ENCODE measurements at regions not wholly inside any gene's neighbourhood (a gene's known extent, or its start where the extent isn't known, plus 50 kb on each side); places are given as distances from the start of the nearest gene placed in this dataset.
"Not testable (repeated sequence)": the region's sequence is repeated elsewhere in the genome, so short reads cannot be mapped to it uniquely, and the experiment has no call there.

DNA sequence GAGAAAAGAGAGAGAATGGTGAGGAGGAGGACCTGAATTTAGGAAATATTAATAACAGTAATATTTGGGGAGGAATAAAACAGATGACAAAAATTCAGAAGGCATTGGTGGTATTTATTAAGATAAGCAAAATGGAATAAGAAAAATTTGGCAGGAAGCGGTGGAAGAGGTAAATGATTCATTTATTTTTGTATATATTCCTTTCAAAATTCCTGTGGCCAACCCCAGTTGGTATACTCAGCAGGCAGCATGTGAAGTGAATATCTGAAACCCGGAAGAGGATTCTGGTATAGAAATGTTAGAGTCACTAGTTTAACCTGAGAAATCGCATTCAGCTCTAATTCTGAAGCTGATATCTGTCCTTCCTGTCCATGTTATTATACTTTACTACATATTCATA is 792.0 kb downstream of the KCNJ2 start:
- no peak for DNase-seq

DNA sequence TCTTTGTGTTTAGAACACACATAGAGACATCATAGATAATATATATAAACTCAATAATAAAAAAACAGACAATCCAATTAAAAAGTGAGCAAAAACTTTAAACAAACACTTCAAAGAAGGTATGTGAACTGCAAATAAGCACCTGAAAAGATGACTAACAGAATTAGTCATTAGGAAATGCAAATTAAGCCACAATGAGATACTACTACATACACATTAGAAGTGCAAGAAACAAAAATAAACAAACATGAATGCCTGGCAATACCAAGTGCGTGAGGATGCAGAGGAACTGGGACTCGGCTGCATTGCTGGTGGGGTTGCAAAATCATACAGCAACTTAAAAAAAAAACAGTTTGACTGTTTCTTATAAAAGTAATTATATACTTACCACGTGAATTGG is 799.0 kb downstream of the KCNJ2 start:
- no peak for DNase-seq

DNA sequence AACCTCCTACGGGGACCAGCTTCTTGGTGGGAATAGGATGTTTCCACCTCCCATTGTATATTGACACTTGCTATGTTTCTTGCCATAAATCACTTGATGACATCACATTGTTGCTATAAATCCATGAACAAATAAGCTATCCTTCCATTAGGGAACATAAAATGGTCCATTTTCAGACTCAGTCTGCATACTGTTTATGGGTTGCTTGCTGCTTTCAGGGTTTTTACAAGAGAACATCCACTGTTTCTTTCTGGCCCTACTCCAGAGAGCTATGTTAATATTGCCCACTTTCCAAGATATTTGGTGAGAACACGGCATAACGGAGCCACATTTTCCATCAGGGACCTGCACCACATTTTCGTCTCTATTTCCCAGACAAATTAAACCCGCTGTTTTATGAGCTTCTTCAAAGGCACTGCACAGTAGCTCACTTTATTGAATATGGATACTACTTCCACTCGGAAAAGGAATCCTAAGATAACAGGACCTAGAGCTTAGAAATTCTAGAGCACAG is 800.2 kb downstream of the KCNJ2 start:
- DNase-seq = no peak

DNA sequence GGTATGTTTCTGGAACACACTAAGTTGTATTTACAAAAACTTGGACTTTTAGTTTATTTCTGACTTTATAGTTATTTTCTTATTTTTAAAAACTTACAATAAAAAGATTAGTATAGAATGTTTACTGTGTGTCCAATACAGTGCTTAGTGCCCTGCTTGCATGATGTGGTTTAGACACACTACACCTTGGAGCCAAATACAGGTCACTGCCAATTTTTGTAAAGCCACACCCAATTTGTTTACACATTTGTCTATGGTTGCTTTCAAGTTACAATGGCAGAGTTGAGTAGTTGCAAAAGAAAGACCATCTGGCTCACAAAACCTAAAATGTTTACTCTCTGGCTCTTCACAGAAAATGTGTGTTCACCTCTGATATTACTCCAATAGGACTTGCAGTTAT is 807.1 kb downstream of the KCNJ2 start:
- DNase-seq = no peak

DNA sequence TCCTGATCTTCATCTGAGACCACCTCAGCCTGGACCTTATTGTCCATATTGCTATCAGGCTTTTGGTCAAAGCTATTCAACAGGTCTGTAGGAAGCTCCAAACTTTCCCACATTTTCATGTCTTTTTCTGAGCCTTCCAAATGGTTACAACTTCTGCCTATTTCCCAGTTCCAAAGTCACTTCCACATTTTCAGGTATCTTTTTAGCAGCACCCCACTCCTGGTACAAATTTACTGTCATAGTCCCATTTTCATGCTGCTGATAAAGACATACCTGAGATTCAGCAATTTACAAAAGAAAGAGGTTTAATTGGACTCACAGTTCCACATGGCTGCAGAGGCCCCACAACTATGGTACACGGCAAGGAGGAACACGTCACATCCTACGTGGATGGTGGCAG is 815.5 kb downstream of the KCNJ2 start:
- DNase-seq = no peak

DNA sequence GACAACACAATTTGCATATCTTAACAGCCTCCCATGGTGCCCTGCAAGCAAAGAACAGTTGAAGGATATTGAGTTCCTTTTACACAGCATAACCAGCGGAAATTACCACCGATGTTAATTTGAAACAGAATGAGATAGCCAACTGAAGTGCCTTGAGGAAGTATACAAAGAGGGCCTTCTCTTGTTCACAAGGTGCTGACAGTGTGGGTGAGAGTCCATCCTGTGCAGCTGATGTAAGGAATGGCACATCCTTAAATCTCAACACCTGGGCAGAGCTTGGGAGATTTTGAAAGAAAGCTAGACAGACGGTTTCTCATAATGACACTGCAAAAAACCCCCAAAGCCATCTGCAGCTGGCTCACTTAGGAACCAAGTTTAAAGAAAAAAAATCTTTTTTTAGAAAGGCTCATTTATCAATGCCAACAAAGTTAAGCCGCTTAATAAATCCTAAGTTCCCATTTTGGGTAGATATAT is 818.6 kb downstream of the KCNJ2 start:
- no peak for DNase-seq

DNA sequence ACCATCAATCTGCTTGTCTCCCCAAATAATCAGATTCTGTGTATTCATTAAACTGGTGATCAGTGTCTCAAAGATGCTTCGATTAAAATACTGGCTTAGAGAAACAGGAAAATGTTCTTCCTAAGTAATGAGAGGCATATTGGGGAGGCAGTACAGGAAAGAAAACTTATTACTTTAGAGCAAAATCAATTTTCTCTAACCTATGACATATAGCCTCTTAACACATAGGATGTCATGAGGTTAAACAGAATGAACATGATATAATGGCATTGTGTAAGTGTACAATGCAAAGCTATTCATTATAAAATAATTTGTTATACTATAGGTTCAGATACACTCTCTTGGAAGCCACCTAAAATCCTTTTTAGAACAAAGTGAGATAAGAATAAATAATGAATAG is 819.3 kb downstream of the KCNJ2 start:
- no peak for DNase-seq

DNA sequence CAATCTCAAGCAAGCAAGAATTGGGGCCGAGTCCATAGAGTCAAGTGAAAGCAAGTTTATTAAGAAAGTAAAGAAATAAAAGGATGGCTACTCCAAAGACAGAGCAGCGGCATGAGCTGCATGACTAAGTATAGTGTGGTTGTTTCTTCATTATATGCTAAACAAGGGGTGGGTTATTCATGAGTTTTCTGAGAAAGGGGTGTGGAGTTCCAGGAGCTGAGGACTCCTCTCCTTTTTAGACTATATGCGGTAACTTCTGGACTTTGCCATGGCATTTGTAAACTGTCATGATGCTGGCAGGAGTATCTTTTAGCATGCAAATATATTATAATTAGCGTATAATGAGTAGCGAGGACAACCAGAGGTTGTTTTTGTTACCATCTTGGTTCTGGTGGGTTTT is 819.9 kb downstream of the KCNJ2 start:
- no peak for DNase-seq

DNA sequence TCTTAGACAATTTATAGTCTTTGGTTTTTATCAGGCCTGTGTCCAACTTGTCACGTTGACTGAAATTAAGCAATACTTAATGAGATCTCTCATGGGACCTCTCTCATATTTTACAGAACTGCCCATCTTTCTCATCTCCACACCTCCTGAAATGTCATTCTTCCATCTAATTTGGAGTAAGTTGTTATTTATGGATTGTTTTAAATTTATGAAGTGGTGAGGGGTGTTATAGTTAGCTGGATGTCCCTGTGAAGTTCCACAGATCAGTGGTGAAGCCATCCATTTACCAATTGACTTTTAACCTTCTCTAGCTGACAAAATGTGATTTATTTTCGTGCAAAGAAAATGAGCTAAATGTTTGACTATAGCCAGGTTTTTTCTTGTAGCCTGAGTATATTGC is 824.9 kb downstream of the KCNJ2 start:
- no peak for DNase-seq

DNA sequence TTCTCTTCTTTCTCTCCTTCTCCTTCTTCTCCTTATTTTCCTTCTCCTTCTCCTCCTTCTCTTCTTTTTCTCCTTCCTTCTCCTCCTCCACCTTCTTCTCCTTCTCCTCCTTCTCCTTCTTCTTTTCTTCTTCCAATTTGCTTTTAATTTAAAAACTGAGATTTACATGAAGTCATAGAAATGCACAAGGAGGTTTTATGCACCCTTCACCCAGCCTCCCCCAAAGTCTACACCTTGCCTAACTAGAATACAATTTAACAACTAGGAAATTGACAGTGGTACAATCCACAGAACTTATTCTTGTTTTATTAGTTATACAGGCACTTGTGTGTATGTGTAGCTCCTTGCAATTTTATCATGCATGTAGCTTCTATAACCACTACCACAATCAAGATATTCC is 826.7 kb downstream of the KCNJ2 start:
- DNase-seq = no peak

DNA sequence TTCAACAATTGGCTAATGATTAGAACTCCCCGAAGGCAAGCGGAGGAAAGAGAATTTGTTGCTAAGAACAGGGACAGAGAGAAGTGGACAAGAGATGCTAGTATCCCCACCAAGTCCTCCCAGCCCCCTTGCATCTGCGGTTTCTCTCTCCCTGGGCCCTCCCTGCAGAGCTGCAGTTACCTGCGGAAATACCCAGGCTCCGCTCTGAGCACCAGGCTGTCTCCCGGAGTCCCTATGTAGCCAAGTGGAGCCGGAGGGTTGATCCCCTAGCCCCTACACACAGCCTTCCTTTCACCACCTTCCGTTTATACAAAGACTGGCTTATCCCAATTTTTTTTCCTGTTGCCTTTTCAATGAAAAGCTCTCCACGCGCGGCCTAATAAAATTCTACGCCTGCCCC is 834.4 kb downstream of the KCNJ2 start:
- DNase-seq = no peak

DNA sequence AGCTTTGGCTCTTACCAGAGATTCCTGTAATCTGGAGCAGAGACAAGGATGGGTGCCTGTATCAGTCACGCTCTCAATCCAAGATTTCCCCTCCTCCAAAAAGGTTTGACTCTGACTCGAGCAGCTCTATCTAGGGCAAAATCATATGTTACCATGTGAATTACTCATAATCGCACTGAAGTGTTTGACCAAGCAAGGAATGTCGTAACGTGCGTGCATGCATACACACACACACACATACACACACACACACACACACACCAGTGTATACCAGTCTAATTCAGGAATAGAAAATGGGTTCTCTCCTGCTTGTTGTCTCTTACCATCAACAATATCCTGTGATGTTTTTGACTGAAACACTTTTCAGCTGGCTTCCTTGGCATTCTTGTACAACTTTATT is 835.1 kb downstream of the KCNJ2 start:
- DNase-seq = no peak

DNA sequence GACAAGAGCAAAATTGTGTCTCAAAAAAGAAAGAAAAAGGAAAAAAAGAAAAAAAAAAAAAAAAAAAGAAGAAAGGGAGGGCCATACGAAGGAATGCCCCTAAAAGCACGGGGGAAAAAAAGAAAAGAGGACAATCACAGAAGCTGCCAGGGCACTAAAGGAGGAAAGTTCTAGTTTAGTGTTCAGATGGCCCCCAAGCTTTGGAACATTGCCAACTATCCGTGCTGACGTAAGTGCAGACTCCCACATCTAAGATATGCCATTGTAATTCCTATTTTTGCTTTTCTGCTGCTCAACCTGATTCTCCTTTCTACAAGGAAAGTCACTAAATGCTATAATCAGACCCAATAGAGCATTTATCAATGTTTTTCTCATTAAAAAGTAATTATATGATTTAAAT is 842.1 kb downstream of the KCNJ2 start:
- DNase-seq = no peak

DNA sequence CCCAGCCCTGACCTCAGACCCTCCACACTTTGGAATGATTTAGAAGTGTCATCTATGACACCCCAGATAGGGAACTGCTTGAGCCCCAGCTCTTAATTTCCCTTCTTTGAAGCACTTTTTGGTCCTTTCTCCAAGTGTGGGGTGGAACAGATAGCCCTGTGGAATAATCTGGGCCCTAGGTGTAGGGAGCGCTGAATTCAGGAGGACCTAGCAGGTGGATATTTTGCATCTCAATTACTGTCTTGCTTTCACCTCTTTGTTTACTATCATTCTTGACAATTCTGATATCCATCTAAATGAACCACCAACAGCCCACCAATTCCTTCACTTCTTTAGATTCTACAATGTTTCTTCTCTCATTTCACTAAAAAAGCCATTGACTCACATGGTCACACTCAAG is 850.4 kb downstream of the KCNJ2 start:
- no peak for DNase-seq

DNA sequence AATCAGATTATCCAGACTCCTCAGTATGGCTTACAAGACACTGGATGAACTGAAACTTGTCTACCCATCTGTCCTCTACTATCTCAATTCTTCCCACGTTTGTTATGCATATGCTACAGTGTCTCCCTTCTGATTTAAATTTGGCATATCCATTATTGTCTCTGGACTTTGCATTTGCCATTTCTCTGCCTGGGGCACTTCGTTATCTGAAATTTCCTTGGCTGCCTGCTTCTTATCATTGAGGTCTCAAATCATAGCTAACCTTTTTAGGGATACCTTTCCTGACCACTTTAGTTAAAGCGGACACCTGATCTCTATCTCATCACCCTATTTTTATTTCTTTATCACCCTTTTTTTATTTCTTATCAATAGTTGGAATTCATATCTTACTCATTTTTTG is 853.4 kb downstream of the KCNJ2 start:
- DNase-seq = no peak

DNA sequence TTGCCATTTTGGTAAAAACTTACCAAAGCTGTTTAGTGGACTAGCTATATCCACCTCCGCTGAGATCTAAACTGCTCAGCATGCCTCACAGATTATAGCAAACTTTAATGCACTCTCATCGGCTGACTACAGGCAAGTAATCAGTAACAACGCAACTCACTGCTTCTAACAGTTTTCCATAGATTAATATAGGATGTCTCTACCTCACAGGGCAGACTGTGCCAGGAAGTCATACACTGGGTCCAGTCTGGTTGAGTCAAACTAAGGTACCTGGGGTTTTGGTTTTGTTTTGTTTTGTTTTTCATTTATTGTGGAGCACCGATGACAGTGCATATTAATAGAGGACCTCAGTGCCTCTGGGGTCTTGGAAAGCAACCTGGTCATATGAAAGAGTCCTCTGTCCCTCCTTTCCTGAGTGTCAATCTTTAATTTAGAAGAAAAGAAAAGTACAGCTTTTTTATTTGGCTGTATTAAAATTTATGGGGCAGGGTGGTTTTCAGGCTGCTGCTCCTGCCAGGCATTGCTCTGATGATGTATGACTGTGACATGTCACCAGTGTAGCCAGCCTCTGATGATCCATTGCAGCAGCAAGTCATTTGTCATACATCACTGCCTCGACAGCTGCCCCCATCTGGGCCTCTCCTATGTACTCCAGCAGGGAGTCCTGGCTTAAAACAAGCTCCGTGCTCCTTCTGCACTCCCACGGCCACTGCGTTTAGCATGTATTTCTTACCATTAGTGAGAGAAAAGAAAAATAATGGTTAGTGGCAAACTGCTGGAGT is 854.1 kb downstream of the KCNJ2 start:
- no peak for DNase-seq

DNA sequence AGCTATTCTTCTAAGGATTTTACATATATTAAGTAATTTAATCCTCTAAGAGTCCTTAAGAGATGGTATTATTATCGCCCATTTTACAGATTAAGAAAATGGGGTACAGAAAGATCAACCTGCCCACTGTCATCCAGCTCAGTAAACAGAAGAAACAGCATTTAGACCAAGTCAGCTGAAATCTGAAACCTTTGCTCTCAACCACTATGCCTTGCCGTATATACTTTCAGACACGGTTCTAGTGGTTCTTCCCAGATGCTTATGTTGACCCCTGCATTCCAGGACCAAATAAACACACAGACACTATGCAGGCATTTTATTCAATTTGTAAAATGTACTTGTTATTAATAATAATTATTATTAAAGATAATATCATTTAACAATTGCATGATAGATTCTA is 854.8 kb downstream of the KCNJ2 start:
- DNase-seq = no peak

DNA sequence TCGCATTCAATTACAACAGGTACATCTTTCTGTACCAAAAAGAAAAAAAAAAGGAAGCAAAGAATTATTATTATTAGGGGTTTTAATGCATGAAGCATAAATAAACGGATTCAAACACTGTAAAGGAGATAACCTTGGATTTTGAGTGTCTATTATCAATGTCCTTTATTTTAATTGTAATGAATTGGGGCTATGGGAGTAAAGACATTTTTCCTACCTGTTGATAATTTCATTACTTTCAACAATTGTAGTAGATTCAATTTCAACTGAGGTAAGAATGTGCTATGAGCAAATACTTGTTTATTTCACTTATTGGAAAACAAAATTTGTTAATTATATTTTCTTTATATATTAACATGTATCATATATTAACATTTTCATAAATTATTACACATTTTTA is 855.6 kb downstream of the KCNJ2 start:
- DNase-seq = no peak

DNA sequence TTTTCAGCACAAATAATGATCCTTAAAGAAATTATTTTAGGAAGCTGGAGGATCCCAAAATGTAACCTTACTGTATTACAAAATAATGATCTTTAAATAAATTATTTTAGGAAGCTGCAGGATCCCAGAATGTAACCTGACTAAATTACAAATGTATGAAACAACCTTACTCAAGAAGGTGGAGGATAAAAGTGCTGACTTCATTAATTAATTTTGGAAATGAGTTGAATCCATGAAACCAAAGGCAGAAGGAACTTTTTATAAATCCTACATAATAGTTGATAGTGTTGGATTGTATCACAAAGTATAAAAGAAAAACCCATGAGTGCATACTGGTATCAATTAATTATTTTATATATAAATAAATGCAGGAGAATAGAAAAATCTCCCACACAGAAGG is 859.9 kb downstream of the KCNJ2 start:
- DNase-seq = no peak

DNA sequence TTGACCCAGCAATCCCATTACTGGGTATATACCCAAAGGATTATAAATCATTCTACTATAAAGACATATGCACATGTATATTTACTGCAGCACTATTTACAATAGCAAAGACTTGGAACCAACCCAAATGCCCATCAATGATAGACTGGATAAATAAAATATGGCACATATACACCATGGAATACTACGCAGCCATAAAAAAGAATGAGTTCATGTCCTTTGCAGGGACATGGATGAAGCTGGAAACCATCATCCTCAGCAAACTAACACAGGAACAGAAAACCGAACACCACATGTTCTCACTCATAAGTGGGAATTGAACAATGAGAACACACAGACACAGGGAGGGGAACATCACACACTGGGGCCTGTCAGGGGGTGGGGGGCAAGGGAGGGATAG is 862.0 kb downstream of the KCNJ2 start:
- not testable (repeated sequence) for DNase-seq

DNA sequence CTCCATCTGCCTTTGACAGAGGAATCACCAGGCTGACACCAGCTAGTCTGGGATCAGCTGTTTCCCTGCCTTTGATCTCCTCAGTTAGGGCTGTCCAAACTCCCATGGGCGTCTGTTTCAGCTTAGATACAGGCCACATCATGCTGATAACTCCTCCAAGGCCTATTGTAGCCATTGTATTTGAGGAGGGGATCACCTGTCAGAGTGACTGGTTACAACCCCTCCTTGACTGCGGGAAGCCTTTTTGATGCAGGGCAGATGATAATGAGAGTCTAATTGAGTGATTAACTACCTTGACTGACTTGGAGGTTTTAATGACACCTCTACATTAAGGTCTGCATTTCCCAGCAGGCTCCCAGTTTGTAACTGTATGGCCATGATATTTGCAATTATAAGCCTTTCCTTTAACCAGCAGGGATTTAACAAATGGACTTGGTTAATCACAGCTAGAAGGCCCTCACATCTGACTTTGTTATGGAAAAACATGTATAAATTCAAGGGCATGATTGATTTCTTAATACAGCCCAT is 863.5 kb downstream of the KCNJ2 start:
- DNase-seq = no peak

DNA sequence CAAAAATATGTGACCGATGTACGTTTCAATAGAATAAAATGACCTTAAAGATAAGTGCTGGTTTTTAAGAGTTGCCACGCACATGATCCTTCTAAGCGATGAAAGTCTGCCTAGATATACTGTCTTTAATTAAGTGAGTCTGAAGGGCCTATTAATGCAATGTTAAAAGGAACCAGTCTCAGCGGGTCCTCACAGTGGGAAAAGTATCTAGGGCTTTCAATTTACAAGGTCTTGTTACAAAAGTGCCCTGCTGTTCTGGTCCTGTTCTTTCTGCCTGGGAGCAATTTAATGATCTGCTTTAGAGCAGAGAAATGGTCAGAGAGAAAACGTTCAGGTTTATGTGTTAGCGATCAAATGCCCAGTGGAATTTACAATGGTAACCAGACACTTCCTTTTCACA is 864.0 kb downstream of the KCNJ2 start:
- no peak for DNase-seq

DNA sequence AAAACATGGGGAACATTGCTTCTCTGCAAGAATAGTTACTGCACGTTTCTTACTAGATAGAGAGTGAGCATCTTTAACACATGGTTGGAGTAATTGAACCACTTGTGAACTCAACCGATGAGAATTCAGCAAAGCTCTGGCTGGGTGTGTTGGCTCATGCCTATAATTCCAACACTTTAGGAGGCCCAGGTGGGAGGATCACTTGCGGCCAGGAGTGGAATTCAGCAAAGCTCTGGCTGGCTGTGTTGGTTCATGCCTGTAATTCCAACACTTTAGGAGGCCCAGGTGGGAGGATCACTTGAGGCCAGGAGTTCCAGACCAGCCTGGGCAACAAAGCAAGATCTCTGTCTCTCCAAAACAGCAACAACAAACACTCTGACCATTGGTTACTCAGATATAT is 865.9 kb downstream of the KCNJ2 start:
- DNase-seq = no peak

DNA sequence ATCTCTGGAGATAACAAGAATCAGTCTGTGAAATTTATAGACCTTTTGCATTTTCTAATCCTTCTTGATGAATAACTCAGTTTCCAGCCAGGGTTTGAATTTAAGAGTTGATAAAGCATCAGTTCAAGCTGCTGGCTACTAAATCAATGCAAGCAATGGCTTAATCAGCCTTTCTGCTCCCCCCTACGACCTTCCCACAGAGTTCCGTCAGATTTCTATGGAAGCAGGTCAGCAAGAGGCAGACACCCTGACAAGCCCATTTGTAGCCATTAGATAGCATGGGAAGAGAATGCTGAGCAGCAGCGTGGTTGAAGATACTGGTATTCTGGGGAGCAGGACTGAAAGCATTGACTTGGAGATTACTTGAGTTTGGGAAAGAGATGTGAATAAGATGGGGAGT is 868.1 kb downstream of the KCNJ2 start:
- DNase-seq = no peak

DNA sequence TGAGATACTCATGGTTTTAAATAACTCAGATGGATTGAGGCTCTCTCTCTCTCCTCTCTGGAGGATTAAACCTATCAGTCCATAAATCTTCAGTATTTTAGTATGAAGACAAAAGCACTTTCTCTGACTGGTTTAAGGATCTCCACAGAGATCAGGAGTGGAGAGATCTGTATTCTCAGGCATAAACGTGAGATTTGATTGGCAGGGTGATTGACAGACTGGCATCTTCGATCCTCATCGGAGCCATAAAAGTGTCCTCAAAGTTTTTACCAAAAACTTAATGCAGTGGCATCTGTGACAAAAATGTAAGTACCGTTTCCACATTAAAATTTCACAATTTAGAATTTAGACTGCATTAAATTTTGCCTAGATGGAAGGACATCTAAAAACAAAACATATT is 870.1 kb downstream of the KCNJ2 start:
- no peak for DNase-seq
